WERI-Rb-1 (cell line): ENCODE measurements at regions not wholly inside any gene's neighbourhood (a gene's known extent, or its start where the extent isn't known, plus 50 kb on each side); places are given as distances from the start of the nearest gene placed in this dataset.

Experiments used
- DNase-seq: peaks from one replicate; pipeline ENCODE4 v3.0.0-alpha.2; 2020
- H3K27ac ChIP-seq: fragments of 250-450 bp; sonication (Bioruptor Pico); 2 replicates; pipeline ENCODE4 v1.5.1; 2020; ENCODE audit warnings: mild to moderate bottlenecking, moderate library complexity
- H3K27me3 ChIP-seq: fragments of 250-450 bp; sonication (Bioruptor Pico); 2 replicates; pipeline ENCODE4 v1.5.1; 2021; ENCODE audit warnings: mild to moderate bottlenecking, low read depth, moderate library complexity; ENCODE audit not compliant: insufficient read depth, severe bottlenecking
- H3K36me3 ChIP-seq: fragments of 250-450 bp; sonication (Bioruptor Pico); 2 replicates; pipeline ENCODE4 v1.5.1; 2020; ENCODE audit warnings: mild to moderate bottlenecking, moderate library complexity
- H3K4me3 ChIP-seq: 2 replicates; pipeline ENCODE4 v1.5.1; 2011; ENCODE audit warnings: low read depth, mild to moderate bottlenecking, control low read depth, low read length
- H3K9me3 ChIP-seq: fragments of 250-450 bp; sonication (Bioruptor Pico); 2 replicates; pipeline ENCODE4 v1.5.1; 2021; ENCODE audit warnings: mild to moderate bottlenecking, moderate library complexity; ENCODE audit not compliant: severe bottlenecking
- TF ChIP-seq, protein P1 (sequence below): IDR thresholded peaks from 2 replicates; pipeline ENCODE4 v1.5.1; 2011; ENCODE audit warnings: low read depth, mild to moderate bottlenecking, control low read depth, inconsistent platforms, low read length

DNA sequence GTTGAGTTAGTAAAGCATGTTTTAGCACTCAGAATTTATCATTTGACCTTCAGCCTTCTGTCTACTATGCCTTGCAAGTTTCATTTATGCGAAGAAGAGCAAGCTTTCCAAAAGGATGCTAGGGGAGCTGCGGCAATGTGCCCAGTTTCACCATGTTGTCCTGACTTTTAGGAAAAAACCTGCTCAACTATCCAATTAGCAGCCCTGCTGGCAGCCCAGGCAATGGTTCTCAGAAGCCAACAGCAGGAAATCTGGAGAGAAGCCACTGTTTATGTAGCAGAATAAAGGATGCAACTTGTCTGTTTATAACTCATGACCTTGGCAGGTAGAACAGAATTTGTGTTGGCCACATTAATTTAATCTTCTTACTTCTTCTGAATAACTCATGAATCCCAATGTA, 230.8 kb downstream of the ABCC12 start:
- DNase-seq: no peak

DNA sequence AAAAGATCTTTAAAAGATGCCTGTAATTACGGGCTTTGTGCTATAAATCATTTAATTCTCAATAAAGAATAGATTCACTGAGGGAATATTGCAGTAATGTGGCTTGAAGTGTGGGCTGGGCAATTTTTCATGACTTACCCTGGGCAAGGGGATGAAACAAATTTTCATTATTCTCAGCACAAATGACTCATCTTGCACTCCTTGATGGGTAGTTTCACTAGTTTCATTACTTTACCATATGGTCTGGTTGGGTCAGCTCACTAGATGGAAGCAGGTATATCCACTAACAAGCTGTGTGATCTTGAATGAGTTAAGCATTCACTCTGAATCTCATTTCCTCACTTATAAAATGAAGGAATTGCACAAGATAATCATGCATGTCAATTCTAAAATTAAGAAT, 234.3 kb downstream of the ABCC12 start:
- no peak for DNase-seq
- H3K9me3 ChIP-seq: no peaks in the 10 kb centered on the region
- no peaks in the 10 kb centered on the region for H3K27me3 ChIP-seq
- no peaks in the 10 kb centered on the region for H3K36me3 ChIP-seq
- H3K27ac ChIP-seq: no peak overlapping the region
- no peak overlapping the region for H3K4me3 ChIP-seq
- TF ChIP-seq, protein P1, sequence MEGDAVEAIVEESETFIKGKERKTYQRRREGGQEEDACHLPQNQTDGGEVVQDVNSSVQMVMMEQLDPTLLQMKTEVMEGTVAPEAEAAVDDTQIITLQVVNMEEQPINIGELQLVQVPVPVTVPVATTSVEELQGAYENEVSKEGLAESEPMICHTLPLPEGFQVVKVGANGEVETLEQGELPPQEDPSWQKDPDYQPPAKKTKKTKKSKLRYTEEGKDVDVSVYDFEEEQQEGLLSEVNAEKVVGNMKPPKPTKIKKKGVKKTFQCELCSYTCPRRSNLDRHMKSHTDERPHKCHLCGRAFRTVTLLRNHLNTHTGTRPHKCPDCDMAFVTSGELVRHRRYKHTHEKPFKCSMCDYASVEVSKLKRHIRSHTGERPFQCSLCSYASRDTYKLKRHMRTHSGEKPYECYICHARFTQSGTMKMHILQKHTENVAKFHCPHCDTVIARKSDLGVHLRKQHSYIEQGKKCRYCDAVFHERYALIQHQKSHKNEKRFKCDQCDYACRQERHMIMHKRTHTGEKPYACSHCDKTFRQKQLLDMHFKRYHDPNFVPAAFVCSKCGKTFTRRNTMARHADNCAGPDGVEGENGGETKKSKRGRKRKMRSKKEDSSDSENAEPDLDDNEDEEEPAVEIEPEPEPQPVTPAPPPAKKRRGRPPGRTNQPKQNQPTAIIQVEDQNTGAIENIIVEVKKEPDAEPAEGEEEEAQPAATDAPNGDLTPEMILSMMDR: no peak

More for the DNA sequence above, 230.8 kb downstream of the ABCC12 start:
- H3K4me3 ChIP-seq: no peak overlapping the region
- no peaks in the 10 kb centered on the region for H3K36me3 ChIP-seq
- TF ChIP-seq, protein P1: no peak
- H3K9me3 ChIP-seq: no peaks in the 10 kb centered on the region
- H3K27me3 ChIP-seq: no peaks in the 10 kb centered on the region
- no peak overlapping the region for H3K27ac ChIP-seq

DNA sequence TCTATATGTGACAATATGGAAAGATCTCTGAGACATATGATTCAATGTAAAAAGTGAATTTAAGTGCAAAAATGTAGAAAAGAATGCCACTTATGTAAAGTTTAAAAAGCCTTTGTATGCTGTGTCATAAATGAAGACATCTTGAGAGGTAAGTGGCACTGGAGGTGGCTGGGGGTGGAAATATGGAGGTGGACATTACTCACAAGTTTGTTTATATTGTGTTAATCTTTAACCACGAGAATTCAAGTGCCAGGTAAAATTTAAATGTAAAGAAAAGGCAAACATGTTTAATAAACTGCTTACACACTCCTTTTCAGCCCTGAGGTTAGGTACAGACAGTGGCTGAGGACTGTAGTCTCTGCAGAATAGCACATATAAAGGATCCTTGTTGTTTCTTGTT, 235.1 kb downstream of the ABCC12 start:
- Histone ChIP-seq H3K9me3 (no peaks in the 10 kb centered on the region), H3K27ac (no peak overlapping the region)
- TF ChIP-seq, protein P1: no peak

DNA sequence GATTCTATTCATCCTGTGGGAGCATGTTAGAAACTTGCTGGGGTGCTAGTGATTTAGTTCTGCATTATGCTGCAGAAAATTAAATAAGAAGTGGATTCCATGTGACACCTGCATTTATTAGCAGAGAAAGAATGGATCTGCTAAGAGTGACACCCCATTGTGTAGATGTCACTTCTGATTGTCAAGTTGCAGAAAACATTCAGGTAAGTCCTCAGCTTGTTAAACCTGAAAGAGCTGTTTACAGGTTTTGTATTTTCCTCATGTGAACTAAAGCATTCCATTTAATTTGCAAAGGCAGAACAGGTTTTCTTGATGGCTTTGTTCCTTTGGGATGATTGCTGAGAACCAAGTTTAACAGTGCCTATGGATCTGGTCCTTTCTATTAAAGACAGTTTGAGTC, 238.7 kb downstream of the ABCC12 start:
- Histone ChIP-seq H3K27ac (no peak overlapping the region), H3K36me3 (no peaks in the 10 kb centered on the region), H3K27me3 (no peaks in the 10 kb centered on the region), H3K4me3 (no peak overlapping the region), H3K9me3 (no peaks in the 10 kb centered on the region)
- no peak for DNase-seq
- TF ChIP-seq, protein P1: no peak

More for the DNA sequence above, 235.1 kb downstream of the ABCC12 start:
- no peaks in the 10 kb centered on the region for H3K36me3 ChIP-seq
- no peak for DNase-seq
- H3K4me3 ChIP-seq: no peak overlapping the region
- H3K27me3 ChIP-seq: no peaks in the 10 kb centered on the region

DNA sequence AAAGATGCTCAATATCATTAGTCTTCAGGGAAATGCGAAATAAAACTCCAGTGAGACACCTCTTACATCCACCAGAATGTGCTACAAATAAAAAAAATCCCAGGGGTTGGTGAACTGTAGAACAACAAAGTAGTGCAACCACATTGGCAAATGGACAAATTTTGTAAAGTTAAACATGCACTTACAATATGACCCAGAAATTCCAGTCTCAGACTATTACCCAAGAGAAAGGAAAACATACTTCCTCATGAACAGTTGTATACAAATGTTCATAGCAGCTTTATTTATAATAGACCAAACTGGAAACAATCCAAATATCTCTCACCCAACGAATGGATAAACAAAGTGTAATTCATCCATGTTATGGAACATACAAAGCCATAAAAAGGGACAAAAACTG, 239.5 kb downstream of the ABCC12 start:
- no peak overlapping the region for H3K4me3 ChIP-seq
- no peaks in the 10 kb centered on the region for H3K9me3 ChIP-seq
- H3K36me3 ChIP-seq: no peaks in the 10 kb centered on the region
- H3K27me3 ChIP-seq: no peaks in the 10 kb centered on the region
- no peak for DNase-seq
- no peak overlapping the region for H3K27ac ChIP-seq
- TF ChIP-seq, protein P1: no peak

DNA sequence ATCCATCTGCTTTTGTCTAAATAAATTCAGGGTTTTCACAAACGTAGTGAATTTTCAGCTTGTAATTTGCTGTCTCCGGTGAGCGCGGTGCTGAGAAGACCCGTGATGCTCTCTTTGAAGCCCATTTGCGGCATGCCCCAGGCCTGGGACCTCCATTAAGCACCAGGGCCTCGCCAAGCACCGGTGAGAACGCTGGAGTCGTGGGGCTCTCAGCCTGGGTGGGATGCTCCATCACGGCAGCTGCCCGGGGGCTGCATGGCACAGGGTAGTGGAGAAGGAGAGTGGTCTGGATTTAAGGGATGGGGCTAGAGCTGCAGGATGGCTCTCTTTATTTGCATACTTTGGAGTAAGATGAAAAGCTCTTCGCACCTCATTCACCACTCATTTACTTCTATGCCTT, 248.7 kb downstream of the ABCC12 start:
- Histone ChIP-seq H3K27me3 (no peaks in the 10 kb centered on the region), H3K4me3 (no peak overlapping the region), H3K9me3 (no peaks in the 10 kb centered on the region), H3K36me3 (no peaks in the 10 kb centered on the region), H3K27ac (no peak overlapping the region)
- TF ChIP-seq, protein P1: no peak
- DNase-seq: no peak
